ENCODE measurements at regions not wholly inside any gene's neighbourhood (a gene's known extent, or its start where the extent isn't known, plus 50 kb on each side); places are given as distances from the start of the nearest gene placed in this dataset.

DNA sequence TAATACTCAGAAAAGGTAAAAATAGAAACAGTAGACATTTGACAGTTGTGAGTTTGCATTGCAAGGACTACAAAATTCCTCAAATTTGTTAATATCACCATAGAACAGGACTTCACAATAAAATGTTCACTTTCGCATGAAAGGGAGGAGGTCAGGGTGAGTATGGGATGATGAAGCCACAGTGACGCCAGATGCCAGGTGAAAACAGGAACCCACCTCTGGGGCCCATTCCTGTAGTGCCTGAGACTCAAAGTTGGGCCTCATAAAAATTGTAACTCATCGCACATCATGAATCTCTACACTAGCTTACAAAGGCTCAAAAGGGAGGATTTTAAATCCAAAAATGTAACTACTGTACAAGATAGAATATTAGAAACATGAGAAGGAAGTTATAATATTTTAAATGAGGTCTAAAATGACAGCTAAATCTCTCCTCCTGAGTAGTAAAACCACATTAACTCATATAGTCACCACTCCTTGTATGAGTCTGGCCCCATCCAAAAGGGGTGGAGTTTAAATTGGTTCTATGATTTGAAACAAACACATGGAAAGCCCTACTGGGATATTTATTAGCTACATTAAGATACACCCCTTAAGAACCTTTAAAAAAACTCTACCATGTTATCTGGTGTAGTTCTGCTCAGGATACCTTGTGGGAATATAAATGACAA, 93.7 kb downstream of the ETS2 start:
- intact Hi-C loops (cut with DNase I): no loop called here
- TF ChIP-seq, protein P1, sequence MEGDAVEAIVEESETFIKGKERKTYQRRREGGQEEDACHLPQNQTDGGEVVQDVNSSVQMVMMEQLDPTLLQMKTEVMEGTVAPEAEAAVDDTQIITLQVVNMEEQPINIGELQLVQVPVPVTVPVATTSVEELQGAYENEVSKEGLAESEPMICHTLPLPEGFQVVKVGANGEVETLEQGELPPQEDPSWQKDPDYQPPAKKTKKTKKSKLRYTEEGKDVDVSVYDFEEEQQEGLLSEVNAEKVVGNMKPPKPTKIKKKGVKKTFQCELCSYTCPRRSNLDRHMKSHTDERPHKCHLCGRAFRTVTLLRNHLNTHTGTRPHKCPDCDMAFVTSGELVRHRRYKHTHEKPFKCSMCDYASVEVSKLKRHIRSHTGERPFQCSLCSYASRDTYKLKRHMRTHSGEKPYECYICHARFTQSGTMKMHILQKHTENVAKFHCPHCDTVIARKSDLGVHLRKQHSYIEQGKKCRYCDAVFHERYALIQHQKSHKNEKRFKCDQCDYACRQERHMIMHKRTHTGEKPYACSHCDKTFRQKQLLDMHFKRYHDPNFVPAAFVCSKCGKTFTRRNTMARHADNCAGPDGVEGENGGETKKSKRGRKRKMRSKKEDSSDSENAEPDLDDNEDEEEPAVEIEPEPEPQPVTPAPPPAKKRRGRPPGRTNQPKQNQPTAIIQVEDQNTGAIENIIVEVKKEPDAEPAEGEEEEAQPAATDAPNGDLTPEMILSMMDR (IDR thresholded peaks at IDR 0.05; ENCODE audit: borderline replicate concordance, extremely low read depth, insufficient read depth): no peak
- no peaks in the 10 kb centered on the region for H3K36me3 ChIP-seq (ENCODE audit: control insufficient read depth in 2 of 3, insufficient read depth in 3 of 3, low read length in 3 of 3)
- FAIRE-seq (no peak), DNase-seq (no peak)
- no peaks in the 10 kb centered on the region for H3K27me3 ChIP-seq (ENCODE audit: control insufficient read depth, insufficient read depth, low read length)
- H3K9ac ChIP-seq (ENCODE audit: low read length in 3 of 3): no peak overlapping the region
- no peak overlapping the region for H3K4me3 ChIP-seq (ENCODE audit: low read length in 3 of 3)
- peaks cover 0 to 4% (median 0%) of the 10 kb centered on the region in 3 donors for H3K4me1 ChIP-seq (ENCODE audit: control insufficient read depth in 2 of 3, insufficient read depth in 2 of 3, low read depth in 1 of 3, low read length in 3 of 3)
- H3K27ac ChIP-seq (ENCODE audit: low read depth in 2 of 2, low read length in 2 of 2): no peak overlapping the region
- H3K9me3 ChIP-seq (ENCODE audit: control insufficient read depth in 2 of 3, insufficient read depth in 1 of 3, low read length in 3 of 3): peaks cover 0 to 8% (median 0%) of the 10 kb centered on the region in 3 donors

DNA sequence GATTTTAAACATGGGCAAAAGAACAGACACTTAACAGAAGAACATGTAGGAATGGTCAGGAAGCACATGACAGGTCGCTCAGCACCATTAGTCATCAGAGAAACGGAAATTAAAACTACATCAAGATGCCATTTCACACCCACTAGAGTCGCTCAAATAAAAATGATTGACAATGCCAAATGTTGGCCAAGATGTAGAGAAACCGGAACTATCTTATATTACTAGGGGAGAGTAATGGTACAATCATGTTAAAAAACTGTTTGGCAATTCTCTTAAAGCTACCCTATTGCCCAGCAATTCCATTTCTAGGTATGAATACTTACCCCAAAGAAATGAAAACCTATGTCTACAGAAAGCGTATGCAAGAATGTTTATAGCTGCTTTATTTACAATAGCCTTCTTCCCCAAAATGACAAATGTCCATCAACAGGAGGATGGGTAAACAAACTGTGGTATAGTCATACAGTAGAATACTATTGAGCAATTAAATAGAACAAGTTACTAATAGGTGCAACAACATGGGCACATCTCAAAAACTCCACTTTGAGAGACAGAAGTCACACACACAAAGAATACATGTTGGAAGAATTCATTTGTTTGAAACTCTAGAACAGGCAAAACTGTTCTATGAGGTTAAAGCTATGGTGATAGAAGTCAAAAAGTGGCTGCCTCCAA, 92.8 kb downstream of the ETS2 start:
- FAIRE-seq: no peak

DNA sequence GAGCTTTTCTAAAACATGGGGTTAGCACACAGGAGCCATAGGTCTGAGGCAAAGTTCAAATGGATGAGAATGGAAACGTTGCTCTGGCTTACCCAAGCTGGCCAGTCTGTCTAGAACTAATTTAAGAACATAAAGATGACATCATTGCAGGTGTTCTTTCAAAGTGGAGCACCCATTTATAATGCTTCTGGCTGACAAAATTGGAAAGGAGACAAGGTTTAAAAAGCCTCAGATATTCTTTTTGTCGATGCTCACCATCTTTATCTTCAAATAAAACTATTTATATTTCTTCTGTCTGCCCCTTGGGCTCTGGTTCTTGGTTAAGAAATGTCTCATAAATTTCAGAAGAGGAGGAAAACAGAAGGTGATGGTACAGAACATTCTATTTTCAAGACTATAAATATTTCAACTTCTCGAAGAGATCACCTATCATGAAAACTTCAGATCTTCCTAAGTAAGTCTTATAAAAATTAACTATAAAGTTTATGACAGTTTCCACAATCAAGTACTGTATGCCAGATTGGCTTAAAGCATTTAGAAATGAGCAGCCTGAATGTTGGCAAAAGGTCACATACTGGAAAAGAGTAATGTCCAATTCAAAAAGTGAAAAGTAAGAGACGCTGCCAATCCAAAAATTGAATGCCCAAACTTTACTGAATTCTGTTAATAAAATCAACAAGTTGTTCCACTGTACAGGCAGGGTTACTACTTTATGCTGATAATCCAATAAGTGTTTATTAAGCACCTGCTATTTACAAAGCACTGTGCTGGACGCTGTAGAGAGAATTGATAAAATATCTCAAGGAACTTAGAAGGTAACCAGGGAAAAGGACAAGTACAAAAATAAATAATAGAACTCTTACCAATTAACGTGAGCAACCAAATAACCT, 92.0 kb downstream of the ETS2 start:
- no peak overlapping the region for H3K9ac ChIP-seq (ENCODE audit: low read length in 3 of 3)
- no peak for FAIRE-seq
- intact Hi-C loops (cut with DNase I): no loop called here

More for the DNA sequence above, 92.8 kb downstream of the ETS2 start:
- Histone ChIP-seq H3K4me1 (ENCODE audit: control insufficient read depth in 2 of 3, insufficient read depth in 2 of 3, low read depth in 1 of 3, low read length in 3 of 3) (no peaks in the 10 kb centered on the region), H3K36me3 (ENCODE audit: control insufficient read depth in 2 of 3, insufficient read depth in 3 of 3, low read length in 3 of 3) (no peaks in the 10 kb centered on the region), H3K4me3 (ENCODE audit: low read length in 3 of 3) (no peak overlapping the region), H3K27me3 (ENCODE audit: control insufficient read depth, insufficient read depth, low read length) (no peaks in the 10 kb centered on the region), H3K27ac (ENCODE audit: low read depth in 2 of 2, low read length in 2 of 2) (no peak overlapping the region), H3K9me3 (ENCODE audit: control insufficient read depth in 2 of 3, insufficient read depth in 1 of 3, low read length in 3 of 3) (peaks cover 0 to 8% (median 0%) of the 10 kb centered on the region in 3 donors), H3K9ac (ENCODE audit: low read length in 3 of 3) (no peak overlapping the region)
- DNase-seq: no peak
- TF ChIP-seq, protein P1 (IDR thresholded peaks at IDR 0.05; ENCODE audit: borderline replicate concordance, extremely low read depth, insufficient read depth): no peak
- intact Hi-C loops (cut with DNase I): no loop called here

More for the DNA sequence above, 92.0 kb downstream of the ETS2 start:
- peaks cover 0 to 5% (median 0%) of the 10 kb centered on the region in 3 donors for H3K9me3 ChIP-seq (ENCODE audit: control insufficient read depth in 2 of 3, insufficient read depth in 1 of 3, low read length in 3 of 3)
- no peak overlapping the region for H3K27ac ChIP-seq (ENCODE audit: low read depth in 2 of 2, low read length in 2 of 2)
- H3K27me3 ChIP-seq (ENCODE audit: control insufficient read depth, insufficient read depth, low read length): no peaks in the 10 kb centered on the region
- no peak overlapping the region for H3K4me3 ChIP-seq (ENCODE audit: low read length in 3 of 3)
- no peak for DNase-seq
- no peaks in the 10 kb centered on the region for H3K4me1 ChIP-seq (ENCODE audit: control insufficient read depth in 2 of 3, insufficient read depth in 2 of 3, low read depth in 1 of 3, low read length in 3 of 3)
- H3K36me3 ChIP-seq (ENCODE audit: control insufficient read depth in 2 of 3, insufficient read depth in 3 of 3, low read length in 3 of 3): no peaks in the 10 kb centered on the region
- TF ChIP-seq, protein P1 (IDR thresholded peaks at IDR 0.05; ENCODE audit: borderline replicate concordance, extremely low read depth, insufficient read depth): no peak

All from kidney (tissue), 13 donors.